ENCODE measurements at regions not wholly inside any gene's neighbourhood (a gene's known extent, or its start where the extent isn't known, plus 50 kb on each side); places are given as distances from the start of the nearest gene placed in this dataset.

GRCh38 chr12:107607464-107608392, 77.9 kb upstream of the PWP1 start:
- in situ Hi-C loops (cut with MboI; ENCODE audit: low sequenced_read_pairs), result loop anchor here (25.0 kb wide), 1 partner anchor 470 kb away; no protein-coding TSS in a partner anchor

- in situ Hi-C loops (cut with MboI; ENCODE audit: low sequenced_read_pairs), result loop anchor here (25.0 kb wide), 1 partner anchor 471 kb away; no protein-coding TSS in a partner anchor
Observed at GRCh38 chr12:107608779-107609178, 76.8 kb upstream of the PWP1 start.

- in situ Hi-C loops (cut with MboI; ENCODE audit: low sequenced_read_pairs), result loop anchor here (25.0 kb wide), 1 partner anchor 473 kb away; no protein-coding TSS in a partner anchor
Observed at GRCh38 chr12:107610021-107610859, 75.4 kb upstream of the PWP1 start.

- in situ Hi-C loops (cut with MboI; ENCODE audit: low sequenced_read_pairs), result loop anchor here (25.0 kb wide), 1 partner anchor 475 kb away; no protein-coding TSS in a partner anchor
Observed at GRCh38 chr12:107612508-107612907, 73.1 kb upstream of the PWP1 start.

GRCh38 chr12:107616941-107617340, 68.7 kb upstream of the PWP1 start:
- in situ Hi-C loops (cut with MboI; ENCODE audit: low sequenced_read_pairs), result loop anchor here (25.0 kb wide), 1 partner anchor 480 kb away; no protein-coding TSS in a partner anchor

- in situ Hi-C loops (cut with MboI; ENCODE audit: low sequenced_read_pairs), result loop anchor here (25.0 kb wide), 1 partner anchor 481 kb away; no protein-coding TSS in a partner anchor
Observed at GRCh38 chr12:107618106-107618505, 67.5 kb upstream of the PWP1 start.

- in situ Hi-C loops (cut with MboI; ENCODE audit: low sequenced_read_pairs), result loop anchor here (25.0 kb wide), 1 partner anchor 483 kb away; no protein-coding TSS in a partner anchor
Observed at GRCh38 chr12:107619831-107620230, 65.8 kb upstream of the PWP1 start.

- in situ Hi-C loops (cut with MboI; ENCODE audit: low sequenced_read_pairs), result loop anchor here (25.0 kb wide), 1 partner anchor 485 kb away; no protein-coding TSS in a partner anchor
Observed at GRCh38 chr12:107622001-107622400, 63.6 kb upstream of the PWP1 start.

GRCh38 chr12:107624493-107624892, 61.1 kb upstream of the PWP1 start:
- in situ Hi-C loops (cut with MboI; ENCODE audit: low sequenced_read_pairs), result loop anchor here (25.0 kb wide), 1 partner anchor 487 kb away; no protein-coding TSS in a partner anchor

GRCh38 chr12:107631715-107632114, 53.9 kb upstream of the PWP1 start:
- in situ Hi-C loops (cut with MboI; ENCODE audit: low sequenced_read_pairs), result no loop called here

- in situ Hi-C loops (cut with MboI; ENCODE audit: low sequenced_read_pairs), result no loop called here
Observed at GRCh38 chr12:107632246-107632645, 53.4 kb upstream of the PWP1 start.

- in situ Hi-C loops (cut with MboI; ENCODE audit: low sequenced_read_pairs), result no loop called here
Observed at GRCh38 chr12:107634530-107634929, 51.1 kb upstream of the PWP1 start.

GRCh38 chr12:107635139-107635538, 50.5 kb upstream of the PWP1 start:
- in situ Hi-C loops (cut with MboI; ENCODE audit: low sequenced_read_pairs), result no loop called here
